B cell (primary cell): ENCODE measurements at regions not wholly inside any gene's neighbourhood (a gene's known extent, or its start where the extent isn't known, plus 50 kb on each side); places are given as distances from the start of the nearest gene placed in this dataset.

Experiments
- ATAC-seq: fragments of 200-7000 bp; cut with Tn5 transposase; one replicate; pipeline ENCODE4 v1.10.0; 2021; ENCODE audit warnings: low read depth, mild to moderate bottlenecking, moderate number of reproducible peaks, moderate library complexity
- CTCF ChIA-PET: fragments of 350-600 bp; sonication (Branson Sonifier 250); formaldehyde crosslinking; loops from one replicate; lab custom pipeline; 2021; ENCODE audit warnings: antibody characterized with exemption, inconsistent platforms; lab: Charles Lee
- POLR2A ChIA-PET: fragments of 350-600 bp; sonication (Branson Sonifier 250); formaldehyde crosslinking; loops from one replicate; lab custom pipeline; 2021; ENCODE audit warnings: antibody characterized with exemption; lab: Charles Lee
- DNase-seq: peaks from one replicate; pipeline ENCODE4 v3.0.0; 2013
- H2AFZ ChIP-seq: 2 replicates; pipeline ENCODE4 v1.6.1; 2012; ENCODE audit warnings: mild to moderate bottlenecking, low read depth, low read length; ENCODE audit not compliant: insufficient read depth, poor library complexity, severe bottlenecking
- H3K27ac ChIP-seq, 2 donors: 1 replicate in 1 of 2; 2 replicates in 1 of 2; pipeline ENCODE4 v1.5.1; 2012 to 2013; ENCODE audit warnings: low read length in 2 of 2, mild to moderate bottlenecking in 2 of 2, moderate library complexity in 1 of 2
- H3K27me3 ChIP-seq, 4 experiments: fragments of 200-600 bp in 1 of 4; sonication (generic) in 1 of 4; replicated peaks in 1 of 4; 1 replicate in 2 of 4; 2 replicates in 2 of 4; pipeline versions ENCODE4 v1.6.1 to v1.7.0; 2013 to 2016; ENCODE audit warnings: low read length in 3 of 4, mild to moderate bottlenecking in 2 of 4, mixed read lengths in 1 of 4, moderate library complexity in 1 of 4; ENCODE audit not compliant: insufficient read depth in 4 of 4, control insufficient read depth in 3 of 4; ENCODE audit errors: control extremely low read depth in 1 of 4
- H3K36me3 ChIP-seq, 2 experiments: replicated peaks in 1 of 2; 1 replicate in 1 of 2; 2 replicates in 1 of 2; pipeline versions ENCODE4 v1.6.1 to v1.7.1; 2013; ENCODE audit warnings: low read length in 1 of 2; ENCODE audit not compliant: insufficient read depth in 2 of 2, control insufficient read depth in 1 of 2; ENCODE audit errors: control extremely low read depth in 1 of 2, extremely low read depth in 1 of 2
- H3K4me1 ChIP-seq, 2 donors: fragments of 200-600 bp in 1 of 2; sonication (generic) in 1 of 2; 1 replicate in 1 of 2; 2 replicates in 1 of 2; pipeline versions ENCODE4 v1.5.1 to v1.6.1; 2013 to 2017; ENCODE audit warnings: low read length in 2 of 2; ENCODE audit not compliant: control insufficient read depth in 2 of 2, insufficient read depth in 2 of 2
- H3K4me2 ChIP-seq: replicated peaks from 2 replicates; pipeline ENCODE3; 2012; ENCODE audit warnings: mild to moderate bottlenecking, low read depth, low read length; ENCODE audit not compliant: poor library complexity, severe bottlenecking
- H3K4me3 ChIP-seq, 5 experiments: fragments of 200-600 bp in 1 of 5; sonication (generic) in 1 of 5; 1 replicate in 3 of 5; 2 replicates in 2 of 5; pipeline versions ENCODE4 v1.5.1 to v1.7.0; 2011 to 2016; ENCODE audit warnings: low read length in 4 of 5, mild to moderate bottlenecking in 4 of 5, low read depth in 2 of 5, control low read depth in 1 of 5, moderate library complexity in 1 of 5; ENCODE audit not compliant: insufficient read depth in 1 of 5; ENCODE audit errors: control extremely low read depth in 1 of 5, extremely low read depth in 1 of 5
- H3K79me2 ChIP-seq: fragments of 200-600 bp; sonication (generic); one replicate; pipeline ENCODE4 v1.6.0; 2016; ENCODE audit warnings: low read length; ENCODE audit not compliant: control insufficient read depth, insufficient read depth
- H3K9ac ChIP-seq: fragments of 200-600 bp; sonication (generic); 2 replicates; pipeline ENCODE4 v1.6.1; 2017; ENCODE audit warnings: mild to moderate bottlenecking, low read length, moderate library complexity
- H3K9me3 ChIP-seq, 3 donors: one replicate each; pipeline versions ENCODE4 v1.6.1 to v1.7.1; 2013; ENCODE audit warnings: low read length in 2 of 3; ENCODE audit not compliant: control insufficient read depth in 2 of 3, insufficient read depth in 1 of 3; ENCODE audit errors: control extremely low read depth in 1 of 3
- H4K20me1 ChIP-seq: 2 replicates; pipeline ENCODE4 v1.6.0; 2012; ENCODE audit warnings: mild to moderate bottlenecking, low read length; ENCODE audit not compliant: insufficient read depth, control insufficient read depth, poor library complexity, severe bottlenecking
- H3K27ac Mint-ChIP-seq: one replicate; pipeline ENCODE4 v1.8.0; 2021; ENCODE audit warnings: mixed read lengths
- H3K27me3 Mint-ChIP-seq: one replicate; pipeline ENCODE4 v1.8.0; 2021; ENCODE audit warnings: mixed read lengths
- H3K4me1 Mint-ChIP-seq: one replicate; pipeline ENCODE4 v1.8.0; 2021; ENCODE audit warnings: mixed read lengths
- H3K4me3 Mint-ChIP-seq: one replicate; pipeline ENCODE4 v1.8.0; 2021; ENCODE audit warnings: mixed read lengths
- H3K9me3 Mint-ChIP-seq: one replicate; pipeline ENCODE4 v1.8.0; 2022; ENCODE audit warnings: mixed read lengths; ENCODE audit not compliant: insufficient read depth
- CTCF ChIP-seq: fragments of 200-600 bp; IDR thresholded peaks from one replicate; pipeline ENCODE4 v1.8.0; 2022; ENCODE audit warnings: antibody characterized with exemption, mild to moderate bottlenecking
- EZH2 ChIP-seq: IDR thresholded peaks from 2 replicates; pipeline ENCODE4 v1.6.1; 2012; ENCODE audit warnings: borderline replicate concordance, low read depth, mild to moderate bottlenecking, moderate library complexity, low read length; ENCODE audit not compliant: insufficient read depth, poor library complexity, severe bottlenecking
- WGBS: methylation state at CpG from one replicate; pipeline ENCODE4 v1.1.5; 2013; ENCODE audit warnings: missing lambda C conversion rate; ENCODE audit not compliant: insufficient coverage; 5-methylcytosine and 5-hydroxymethylcytosine counted together
- intact Hi-C: fragments of 100-400 bp; cut with micrococcal nuclease; formaldehyde crosslinking; loops from one replicate; pipeline ENCODE4 v1.10.0; 2022

DNA sequence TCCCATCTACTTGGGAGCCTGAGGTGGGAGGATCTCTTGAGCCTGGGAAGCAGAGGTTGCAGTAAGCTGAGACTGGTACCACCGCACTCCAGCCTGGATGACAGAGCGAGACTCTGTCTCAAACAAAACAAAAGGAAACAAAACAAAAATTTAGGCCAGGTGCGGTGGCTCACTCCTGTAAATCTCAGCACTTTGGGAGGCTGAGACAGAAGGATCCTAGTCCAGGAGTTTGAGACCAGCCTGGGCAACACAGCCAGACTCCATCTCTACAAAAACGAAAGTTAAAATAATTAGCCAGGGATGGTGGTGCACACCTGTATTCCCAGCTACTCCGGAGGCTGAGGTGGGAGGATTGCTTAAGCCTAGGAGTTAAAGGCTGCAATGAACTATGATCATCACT is 183.2 kb upstream of the ZNF217 start:
- ChIA-PET CTCF (no interaction called here), POLR2A (no interaction called here)
- Mint-ChIP-seq H3K27me3 (no peaks in the 10 kb centered on the region), H3K9me3 (no peaks in the 10 kb centered on the region), H3K4me3 (no peak overlapping the region), H3K4me1 (no peaks in the 10 kb centered on the region), H3K27ac (no peak overlapping the region)
- Histone ChIP-seq H3K4me2 (no peak overlapping the region), H3K4me3 (no peak overlapping the region), H3K9ac (no peak overlapping the region), H3K27me3 (no peaks in the 10 kb centered on the region), H3K27ac (no peak overlapping the region), H2AFZ (no peak overlapping the region), H4K20me1 (no peaks in the 10 kb centered on the region), H3K4me1 (no peaks in the 10 kb centered on the region), H3K79me2 (no peaks in the 10 kb centered on the region), H3K36me3 (no peaks in the 10 kb centered on the region), H3K9me3 (no peaks in the 10 kb centered on the region)
- no peak for ATAC-seq
- WGBS, result 100% methylated on average over 1 of the region's 5 CpGs
- intact Hi-C loops, result no loop called here
- no peak for DNase-seq
- no peak for TF ChIP-seq CTCF
- TF ChIP-seq EZH2, result no peak

GRCh38 chr20:53774461-53775203 is 181.0 kb upstream of the ZNF217 start:
- H3K27ac ChIP-seq, result no peak overlapping the region
- no peak overlapping the region for H3K4me3 Mint-ChIP-seq
- POLR2A ChIA-PET, result interaction anchor here (0.6 kb wide), 1 partner anchor 97 kb away, joined by 7 read pairs; no protein-coding TSS in a partner anchor
- no peaks in the 10 kb centered on the region for H3K27me3 Mint-ChIP-seq
- WGBS, result 98% methylated on average over 8 of the region's 9 CpGs
- no peaks in the 10 kb centered on the region for H3K4me1 ChIP-seq
- H3K4me2 ChIP-seq, result no peak overlapping the region
- no peak overlapping the region for H2AFZ ChIP-seq
- no peaks in the 10 kb centered on the region for H3K4me1 Mint-ChIP-seq
- ATAC-seq, result no peak
- H3K36me3 ChIP-seq, result no peaks in the 10 kb centered on the region
- CTCF ChIA-PET, result no interaction called here
- H4K20me1 ChIP-seq, result no peaks in the 10 kb centered on the region
- TF ChIP-seq EZH2, result no peak
- TF ChIP-seq CTCF, result no peak
- H3K27me3 ChIP-seq, result no peaks in the 10 kb centered on the region
- intact Hi-C loops, result loop anchor here (5.0 kb wide), 1 partner anchor 43 kb away; no protein-coding TSS in a partner anchor
- H3K9me3 Mint-ChIP-seq, result no peaks in the 10 kb centered on the region
- no peak overlapping the region for H3K27ac Mint-ChIP-seq
- no peak for DNase-seq
- H3K79me2 ChIP-seq, result no peaks in the 10 kb centered on the region
- H3K9ac ChIP-seq, result no peak overlapping the region
- no peaks in the 10 kb centered on the region for H3K9me3 ChIP-seq
- H3K4me3 ChIP-seq, result no peak overlapping the region
